ENCODE measurements at regions not wholly inside any gene's neighbourhood (a gene's known extent, or its start where the extent isn't known, plus 50 kb on each side); places are given as distances from the start of the nearest gene placed in this dataset.
"Not testable (repeated sequence)": the region's sequence is repeated elsewhere in the genome, so short reads cannot be mapped to it uniquely, and the experiment has no call there.

- no peak for ATAC-seq
- TF ChIP-seq ZNF8 (CRISPR knock-in tag; IDR thresholded peaks at IDR 0.05) = no peak
- no peak for TF ChIP-seq ISL1 (CRISPR knock-in tag; IDR thresholded peaks at IDR 0.05)
Observed at GRCh38 chr6:137552809-137553208, 58.6 kb upstream of the OLIG3 start.

GRCh38 chr6:137559521-137560183 is 65.5 kb upstream of the OLIG3 start:
- not testable (repeated sequence) for ATAC-seq

- TF ChIP-seq TCF4 (CRISPR knock-in tag; IDR thresholded peaks at IDR 0.05; ENCODE audit: borderline replicate concordance) (no peak), SNAI2 (CRISPR knock-in tag; IDR thresholded peaks at IDR 0.05) (no peak), CREB5 (CRISPR knock-in tag; IDR thresholded peaks at IDR 0.05; ENCODE audit: low read depth) (no peak), ZFP3 (CRISPR knock-in tag; IDR thresholded peaks at IDR 0.05) (no peak), ESRRG (CRISPR knock-in tag; IDR thresholded peaks at IDR 0.05) (no peak), OSR1 (CRISPR knock-in tag; IDR thresholded peaks at IDR 0.05) (no peak), PPARA (CRISPR knock-in tag; IDR thresholded peaks at IDR 0.05; ENCODE audit: borderline replicate concordance) (no peak), ZNF70 (CRISPR knock-in tag; IDR thresholded peaks at IDR 0.05) (no peak), ZC3H10 (CRISPR knock-in tag; IDR thresholded peaks at IDR 0.05) (no peak), CSDC2 (CRISPR knock-in tag; IDR thresholded peaks at IDR 0.05) (no peak)
- ATAC-seq = no peak
Observed at GRCh38 chr6:137560184-137560563, 66.0 kb upstream of the OLIG3 start.

GRCh38 chr6:137568067-137568466 is 73.9 kb upstream of the OLIG3 start:
- no peak for ATAC-seq
- TF ChIP-seq ZNF70 (CRISPR knock-in tag; IDR thresholded peaks at IDR 0.05) (no peak), TCF4 (CRISPR knock-in tag; IDR thresholded peaks at IDR 0.05; ENCODE audit: borderline replicate concordance) (no peak), PATZ1 (CRISPR knock-in tag; IDR thresholded peaks at IDR 0.05; ENCODE audit: borderline replicate concordance) (no peak), CSDC2 (CRISPR knock-in tag; IDR thresholded peaks at IDR 0.05) (no peak), ZC3H10 (CRISPR knock-in tag; IDR thresholded peaks at IDR 0.05) (no peak), PPARA (CRISPR knock-in tag; IDR thresholded peaks at IDR 0.05; ENCODE audit: borderline replicate concordance) (no peak), CREB5 (CRISPR knock-in tag; IDR thresholded peaks at IDR 0.05; ENCODE audit: low read depth) (no peak), BACH2 (CRISPR knock-in tag; IDR thresholded peaks at IDR 0.05; ENCODE audit: borderline replicate concordance) (no peak), CSRNP3 (CRISPR knock-in tag; IDR thresholded peaks at IDR 0.05) (no peak), ARNTL (CRISPR knock-in tag; IDR thresholded peaks at IDR 0.05; ENCODE audit: borderline replicate concordance, low read depth) (no peak), ZFP30 (CRISPR knock-in tag; IDR thresholded peaks at IDR 0.05) (no peak), TOX (CRISPR knock-in tag; IDR thresholded peaks at IDR 0.05; ENCODE audit: borderline replicate concordance) (no peak), ZFP3 (CRISPR knock-in tag; IDR thresholded peaks at IDR 0.05) (no peak), ISL1 (CRISPR knock-in tag; IDR thresholded peaks at IDR 0.05) (no peak), OSR1 (CRISPR knock-in tag; IDR thresholded peaks at IDR 0.05) (no peak), SNAI2 (CRISPR knock-in tag; IDR thresholded peaks at IDR 0.05) (no peak), ZNF8 (CRISPR knock-in tag; IDR thresholded peaks at IDR 0.05) (no peak), POU6F1 (CRISPR knock-in tag; IDR thresholded peaks at IDR 0.05; ENCODE audit: borderline replicate concordance, low read depth) (no peak)
